ENCODE measurements at regions not wholly inside any gene's neighbourhood (a gene's known extent, or its start where the extent isn't known, plus 50 kb on each side); places are given as distances from the start of the nearest gene placed in this dataset.

DNA sequence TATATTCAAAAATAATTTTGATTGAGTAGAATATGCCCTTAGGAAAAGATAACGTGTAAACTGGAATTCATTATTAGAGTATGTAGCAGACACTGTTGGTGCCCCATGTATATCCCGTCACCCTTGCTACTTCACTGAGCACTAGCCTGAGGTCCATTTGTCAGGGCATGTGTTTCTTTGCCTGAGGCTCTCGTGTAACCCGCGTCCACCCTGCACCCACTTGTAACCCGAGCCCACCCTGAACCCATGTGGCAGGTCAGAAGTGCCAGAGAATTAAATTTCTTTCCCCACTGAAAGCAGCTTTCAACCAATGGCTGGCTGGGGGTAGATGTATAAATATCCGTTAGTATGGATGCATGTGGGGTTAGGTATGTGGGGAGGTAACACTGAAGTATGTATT, 474.2 kb upstream of the ZNF385D start:
- TF ChIP-seq, protein P1, sequence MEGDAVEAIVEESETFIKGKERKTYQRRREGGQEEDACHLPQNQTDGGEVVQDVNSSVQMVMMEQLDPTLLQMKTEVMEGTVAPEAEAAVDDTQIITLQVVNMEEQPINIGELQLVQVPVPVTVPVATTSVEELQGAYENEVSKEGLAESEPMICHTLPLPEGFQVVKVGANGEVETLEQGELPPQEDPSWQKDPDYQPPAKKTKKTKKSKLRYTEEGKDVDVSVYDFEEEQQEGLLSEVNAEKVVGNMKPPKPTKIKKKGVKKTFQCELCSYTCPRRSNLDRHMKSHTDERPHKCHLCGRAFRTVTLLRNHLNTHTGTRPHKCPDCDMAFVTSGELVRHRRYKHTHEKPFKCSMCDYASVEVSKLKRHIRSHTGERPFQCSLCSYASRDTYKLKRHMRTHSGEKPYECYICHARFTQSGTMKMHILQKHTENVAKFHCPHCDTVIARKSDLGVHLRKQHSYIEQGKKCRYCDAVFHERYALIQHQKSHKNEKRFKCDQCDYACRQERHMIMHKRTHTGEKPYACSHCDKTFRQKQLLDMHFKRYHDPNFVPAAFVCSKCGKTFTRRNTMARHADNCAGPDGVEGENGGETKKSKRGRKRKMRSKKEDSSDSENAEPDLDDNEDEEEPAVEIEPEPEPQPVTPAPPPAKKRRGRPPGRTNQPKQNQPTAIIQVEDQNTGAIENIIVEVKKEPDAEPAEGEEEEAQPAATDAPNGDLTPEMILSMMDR (IDR thresholded peaks at IDR 0.05), result no peak
- no peak for TF ChIP-seq POLR2A (IDR thresholded peaks at IDR 0.05; ENCODE audit: low read length)
- no peak for TF ChIP-seq CBX2 (IDR thresholded peaks at IDR 0.05; ENCODE audit: borderline replicate concordance, low read depth)
- no peak for TF ChIP-seq EP300 (IDR thresholded peaks at IDR 0.05)
- TF ChIP-seq, protein P2, sequence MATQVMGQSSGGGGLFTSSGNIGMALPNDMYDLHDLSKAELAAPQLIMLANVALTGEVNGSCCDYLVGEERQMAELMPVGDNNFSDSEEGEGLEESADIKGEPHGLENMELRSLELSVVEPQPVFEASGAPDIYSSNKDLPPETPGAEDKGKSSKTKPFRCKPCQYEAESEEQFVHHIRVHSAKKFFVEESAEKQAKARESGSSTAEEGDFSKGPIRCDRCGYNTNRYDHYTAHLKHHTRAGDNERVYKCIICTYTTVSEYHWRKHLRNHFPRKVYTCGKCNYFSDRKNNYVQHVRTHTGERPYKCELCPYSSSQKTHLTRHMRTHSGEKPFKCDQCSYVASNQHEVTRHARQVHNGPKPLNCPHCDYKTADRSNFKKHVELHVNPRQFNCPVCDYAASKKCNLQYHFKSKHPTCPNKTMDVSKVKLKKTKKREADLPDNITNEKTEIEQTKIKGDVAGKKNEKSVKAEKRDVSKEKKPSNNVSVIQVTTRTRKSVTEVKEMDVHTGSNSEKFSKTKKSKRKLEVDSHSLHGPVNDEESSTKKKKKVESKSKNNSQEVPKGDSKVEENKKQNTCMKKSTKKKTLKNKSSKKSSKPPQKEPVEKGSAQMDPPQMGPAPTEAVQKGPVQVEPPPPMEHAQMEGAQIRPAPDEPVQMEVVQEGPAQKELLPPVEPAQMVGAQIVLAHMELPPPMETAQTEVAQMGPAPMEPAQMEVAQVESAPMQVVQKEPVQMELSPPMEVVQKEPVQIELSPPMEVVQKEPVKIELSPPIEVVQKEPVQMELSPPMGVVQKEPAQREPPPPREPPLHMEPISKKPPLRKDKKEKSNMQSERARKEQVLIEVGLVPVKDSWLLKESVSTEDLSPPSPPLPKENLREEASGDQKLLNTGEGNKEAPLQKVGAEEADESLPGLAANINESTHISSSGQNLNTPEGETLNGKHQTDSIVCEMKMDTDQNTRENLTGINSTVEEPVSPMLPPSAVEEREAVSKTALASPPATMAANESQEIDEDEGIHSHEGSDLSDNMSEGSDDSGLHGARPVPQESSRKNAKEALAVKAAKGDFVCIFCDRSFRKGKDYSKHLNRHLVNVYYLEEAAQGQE (IDR thresholded peaks at IDR 0.05), result no peak
- TF ChIP-seq CEBPB (IDR thresholded peaks at IDR 0.05), result no peak
- no peak for TF ChIP-seq GATA3 (IDR thresholded peaks at IDR 0.05; ENCODE audit: borderline replicate concordance)
- no peak for TF ChIP-seq ZC3H11A (IDR thresholded peaks at IDR 0.05)
- TF ChIP-seq JUNB (IDR thresholded peaks at IDR 0.05), result no peak
